Kidney tubule cell (primary cell): ENCODE measurements at regions not wholly inside any gene's neighbourhood (a gene's known extent, or its start where the extent isn't known, plus 50 kb on each side); places are given as distances from the start of the nearest gene placed in this dataset.
A peak's percentile ranks its signal among the peaks of the same experiment; 100 is the strongest.
"Not testable (repeated sequence)": the region's sequence is repeated elsewhere in the genome, so short reads cannot be mapped to it uniquely, and the experiment has no call there.

Experiments used
- DNase-seq: peaks from one replicate; pipeline ENCODE4 v3.0.0-alpha.2; 2018; ENCODE audit warnings: low spot score

GRCh38 chr7:89401099-89401498, 605.6 kb upstream of the TEX47 start:
- no peak for DNase-seq

- no peak for DNase-seq
These were observed 606.2 kb upstream of the TEX47 start for GRCh38 chr7:89401690-89402089.

- no peak for DNase-seq
These were observed 656.4 kb upstream of the TEX47 start for GRCh38 chr7:89451911-89452310.

- no peak for DNase-seq
These were observed 661.0 kb upstream of the TEX47 start for GRCh38 chr7:89456556-89456955.

GRCh38 chr7:89458114-89458513, 662.6 kb upstream of the TEX47 start:
- DNase-seq: no peak

GRCh38 chr7:89474456-89474855, 678.9 kb upstream of the TEX47 start:
- no peak for DNase-seq

- DNase-seq: no peak
These were observed 676.3 kb upstream of the STEAP1 start for GRCh38 chr7:89477991-89478390.

GRCh38 chr7:89495704-89496103, 658.6 kb upstream of the STEAP1 start:
- DNase-seq: no peak

- DNase-seq: no peak
These were observed 654.2 kb upstream of the STEAP1 start for GRCh38 chr7:89500084-89500483.

GRCh38 chr7:89503281-89503680, 651.0 kb upstream of the STEAP1 start:
- no peak for DNase-seq

- DNase-seq: no peak
These were observed 647.2 kb upstream of the STEAP1 start for GRCh38 chr7:89507034-89507433.

GRCh38 chr7:89511900-89512299, 642.4 kb upstream of the STEAP1 start:
- no peak for DNase-seq

GRCh38 chr7:89514970-89515369, 639.3 kb upstream of the STEAP1 start:
- no peak for DNase-seq

- no peak for DNase-seq
These were observed 636.5 kb upstream of the STEAP1 start for GRCh38 chr7:89517815-89518214.

- no peak for DNase-seq
These were observed 604.5 kb upstream of the STEAP1 start for GRCh38 chr7:89549768-89550167.

- no peak for DNase-seq
These were observed 600.1 kb upstream of the STEAP1 start for GRCh38 chr7:89554209-89554608.

GRCh38 chr7:89559596-89559995, 594.7 kb upstream of the STEAP1 start:
- DNase-seq: no peak

GRCh38 chr7:89563597-89563996, 590.7 kb upstream of the STEAP1 start:
- no peak for DNase-seq

GRCh38 chr7:89584896-89585295, 569.4 kb upstream of the STEAP1 start:
- DNase-seq: peak; percentile 7

- DNase-seq: no peak
These were observed 561.1 kb upstream of the STEAP1 start for GRCh38 chr7:89593125-89593524.

- no peak for DNase-seq
These were observed 551.3 kb upstream of the STEAP1 start for GRCh38 chr7:89602984-89603383.

GRCh38 chr7:89605362-89605761, 548.9 kb upstream of the STEAP1 start:
- no peak for DNase-seq

- DNase-seq: no peak
These were observed 547.8 kb upstream of the STEAP1 start for GRCh38 chr7:89606511-89606910.

GRCh38 chr7:89607792-89608191, 546.5 kb upstream of the STEAP1 start:
- no peak for DNase-seq

- not testable (repeated sequence) for DNase-seq
These were observed 537.4 kb upstream of the STEAP1 start for GRCh38 chr7:89616829-89617228.
